Skeletal muscle satellite cell (primary cell): ENCODE measurements at regions not wholly inside any gene's neighbourhood (a gene's known extent, or its start where the extent isn't known, plus 50 kb on each side); places are given as distances from the start of the nearest gene placed in this dataset.

ENCODE experiments used
- H3K27me3 ChIP-seq: 2 replicates; pipeline ENCODE4 v1.7.0; 2013; ENCODE audit warnings: low read length; ENCODE audit not compliant: control insufficient read depth, insufficient read depth
- H3K36me3 ChIP-seq: 2 replicates; pipeline ENCODE4 v1.7.0; 2013; ENCODE audit warnings: mild to moderate bottlenecking, control low read depth, low read length; ENCODE audit not compliant: insufficient read depth
- H3K4me1 ChIP-seq: 2 replicates; pipeline ENCODE4 v1.7.0; 2013; ENCODE audit warnings: low read length; ENCODE audit not compliant: control insufficient read depth, insufficient read depth
- H3K4me2 ChIP-seq: 2 replicates; pipeline ENCODE4 v1.7.0; 2013; ENCODE audit warnings: mild to moderate bottlenecking, low read length
- H3K4me3 ChIP-seq: 2 replicates; pipeline ENCODE4 v1.7.0; 2013; ENCODE audit warnings: low read length
- H3K9ac ChIP-seq: 2 replicates; pipeline ENCODE4 v1.7.0; 2013; ENCODE audit warnings: mild to moderate bottlenecking, low read depth, low read length, moderate library complexity
- H3K9me3 ChIP-seq: replicated peaks from 2 replicates; pipeline ENCODE4 v1.7.0; 2013; ENCODE audit warnings: mild to moderate bottlenecking, control low read depth, low read length

DNA sequence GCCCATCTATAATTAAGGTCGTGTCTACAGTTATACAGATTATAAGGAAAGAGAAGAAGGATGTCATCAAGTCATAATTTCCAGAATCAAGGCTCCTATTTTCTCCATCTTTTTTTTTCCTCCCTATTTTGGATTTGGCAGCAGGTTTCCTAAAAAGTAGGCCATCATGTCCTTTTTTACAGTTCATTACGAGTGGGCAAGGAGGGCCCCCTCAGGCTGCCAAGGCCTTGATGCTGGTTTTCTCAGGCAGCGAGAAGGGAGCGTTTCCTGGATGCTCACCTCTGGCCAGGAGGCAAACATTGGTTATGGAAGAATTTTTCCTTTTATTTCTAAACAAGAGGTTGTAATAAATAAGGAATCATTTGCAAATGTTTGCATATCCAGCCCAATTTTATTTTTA is 414.6 kb downstream of the DHX35 start:
- Histone ChIP-seq H3K4me1 (no peaks in the 10 kb centered on the region), H3K4me3 (no peak overlapping the region)

GRCh38 chr20:39364320-39364719 is 402.2 kb downstream of the DHX35 start:
- Histone ChIP-seq H3K27me3 (no peaks in the 10 kb centered on the region), H3K36me3 (no peaks in the 10 kb centered on the region), H3K9me3 (no peaks in the 10 kb centered on the region), H3K9ac (no peak overlapping the region), H3K4me3 (no peak overlapping the region), H3K4me1 (no peaks in the 10 kb centered on the region), H3K4me2 (no peak overlapping the region)

More for the DNA sequence above, 414.6 kb downstream of the DHX35 start:
- Histone ChIP-seq H3K36me3 (no peaks in the 10 kb centered on the region), H3K4me2 (no peak overlapping the region), H3K9me3 (no peaks in the 10 kb centered on the region), H3K27me3 (no peaks in the 10 kb centered on the region), H3K9ac (no peak overlapping the region)

DNA sequence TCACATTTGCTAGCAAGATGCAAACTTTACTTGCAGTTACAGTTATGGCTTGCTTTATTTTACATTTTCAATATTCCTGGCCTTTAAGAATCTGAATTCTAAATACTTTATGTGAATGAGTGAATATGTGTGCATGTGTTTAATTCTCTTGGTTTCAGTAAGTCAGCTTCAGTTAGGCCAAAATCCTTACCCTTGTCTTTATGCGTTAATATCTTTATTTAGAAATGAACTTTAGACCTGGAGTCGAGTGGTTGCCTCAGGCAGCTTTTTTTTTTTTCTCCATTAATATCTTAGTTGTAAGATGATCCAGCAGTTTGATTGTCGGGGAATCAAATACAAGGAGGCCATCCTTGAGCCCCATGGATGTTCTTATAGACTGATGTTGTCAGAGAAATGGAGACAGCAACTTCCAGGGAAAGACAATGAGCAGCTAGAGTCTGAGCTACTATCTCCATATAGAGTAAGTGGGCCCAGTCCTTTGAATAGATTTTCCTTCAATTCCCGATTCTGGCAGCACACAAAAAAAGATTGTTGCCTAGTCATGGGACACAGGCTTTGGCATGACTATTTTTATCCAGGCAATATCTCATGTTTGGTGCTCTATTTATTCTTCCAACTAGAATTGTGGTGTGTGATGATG is 398.0 kb downstream of the DHX35 start:
- Histone ChIP-seq H3K4me1 (no peaks in the 10 kb centered on the region), H3K27me3 (no peaks in the 10 kb centered on the region), H3K9ac (no peak overlapping the region), H3K4me2 (no peak overlapping the region), H3K36me3 (no peaks in the 10 kb centered on the region), H3K4me3 (no peak overlapping the region), H3K9me3 (no peaks in the 10 kb centered on the region)

DNA sequence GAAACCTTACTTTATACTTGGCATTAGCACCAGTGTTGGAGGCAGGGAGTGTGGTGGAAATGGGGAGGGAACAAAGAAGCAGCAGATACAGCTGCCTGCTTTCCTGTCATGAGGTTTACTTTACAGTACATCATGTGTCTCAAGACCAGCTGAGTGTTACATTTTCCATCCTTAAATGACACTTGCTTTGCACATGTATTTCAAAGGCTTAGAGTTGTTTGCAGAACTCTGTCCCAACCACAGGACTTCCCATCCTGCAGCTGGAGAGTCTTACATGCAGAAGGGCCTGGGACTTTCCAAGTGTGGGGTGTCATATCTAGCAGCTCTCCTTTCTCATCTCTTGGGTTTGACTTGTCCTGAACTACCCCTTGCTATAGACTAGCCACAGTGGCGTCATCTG is 395.9 kb downstream of the DHX35 start:
- Histone ChIP-seq H3K9ac (no peak overlapping the region), H3K36me3 (no peaks in the 10 kb centered on the region), H3K4me1 (no peaks in the 10 kb centered on the region), H3K9me3 (no peaks in the 10 kb centered on the region), H3K27me3 (no peaks in the 10 kb centered on the region), H3K4me2 (no peak overlapping the region), H3K4me3 (no peak overlapping the region)

DNA sequence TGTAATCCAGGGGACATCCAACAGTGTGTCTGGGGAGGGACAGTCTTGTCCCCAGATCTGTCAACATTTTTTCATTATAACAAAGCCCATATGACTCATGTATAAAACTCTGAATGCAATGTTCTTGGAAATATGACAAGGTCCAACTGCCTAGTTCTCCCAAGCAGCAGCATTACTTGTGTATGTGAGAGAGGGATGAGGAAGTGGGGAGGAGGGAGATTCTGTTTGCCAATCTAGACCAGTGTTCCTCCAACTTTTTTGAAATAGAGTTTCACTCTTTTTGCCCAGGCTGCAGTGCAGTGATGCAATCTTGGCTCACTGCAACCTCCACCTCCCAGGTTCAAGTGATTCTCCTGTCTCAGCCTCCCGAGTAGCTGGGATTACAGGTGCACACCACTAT is 394.8 kb downstream of the DHX35 start:
- Histone ChIP-seq H3K9ac (no peak overlapping the region), H3K4me1 (no peaks in the 10 kb centered on the region), H3K36me3 (no peaks in the 10 kb centered on the region), H3K4me2 (no peak overlapping the region), H3K9me3 (no peaks in the 10 kb centered on the region), H3K4me3 (no peak overlapping the region), H3K27me3 (no peaks in the 10 kb centered on the region)

DNA sequence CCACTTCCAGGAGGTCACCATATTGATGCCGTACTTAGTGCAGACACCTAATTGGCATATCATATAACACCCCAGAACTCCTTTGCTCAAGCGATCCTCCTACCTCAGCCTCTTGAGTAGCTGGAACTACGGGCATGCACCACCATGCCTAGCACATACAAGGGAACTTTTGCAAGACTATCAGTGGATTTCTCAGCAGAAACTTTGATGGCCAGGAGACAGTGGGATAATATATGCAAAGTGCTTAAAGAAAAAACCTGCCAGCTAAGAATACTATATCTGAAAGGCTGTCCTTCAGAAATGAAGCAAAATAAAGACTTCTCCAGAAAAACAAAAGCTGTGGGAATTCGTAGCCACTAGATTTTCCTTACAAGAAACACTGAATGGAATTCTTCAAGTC is 387.1 kb downstream of the DHX35 start:
- Histone ChIP-seq H3K4me1 (no peaks in the 10 kb centered on the region), H3K9me3 (peaks cover 8% of the 10 kb centered on the region), H3K9ac (no peak overlapping the region), H3K27me3 (no peaks in the 10 kb centered on the region), H3K36me3 (no peaks in the 10 kb centered on the region), H3K4me3 (no peak overlapping the region), H3K4me2 (no peak overlapping the region)

GRCh38 chr20:39347626-39348025 is 385.5 kb downstream of the DHX35 start:
- Histone ChIP-seq H3K9ac (no peak overlapping the region), H3K4me3 (no peak overlapping the region), H3K27me3 (no peaks in the 10 kb centered on the region), H3K36me3 (no peaks in the 10 kb centered on the region), H3K4me1 (no peaks in the 10 kb centered on the region), H3K9me3 (peaks cover 8% of the 10 kb centered on the region), H3K4me2 (no peak overlapping the region)

DNA sequence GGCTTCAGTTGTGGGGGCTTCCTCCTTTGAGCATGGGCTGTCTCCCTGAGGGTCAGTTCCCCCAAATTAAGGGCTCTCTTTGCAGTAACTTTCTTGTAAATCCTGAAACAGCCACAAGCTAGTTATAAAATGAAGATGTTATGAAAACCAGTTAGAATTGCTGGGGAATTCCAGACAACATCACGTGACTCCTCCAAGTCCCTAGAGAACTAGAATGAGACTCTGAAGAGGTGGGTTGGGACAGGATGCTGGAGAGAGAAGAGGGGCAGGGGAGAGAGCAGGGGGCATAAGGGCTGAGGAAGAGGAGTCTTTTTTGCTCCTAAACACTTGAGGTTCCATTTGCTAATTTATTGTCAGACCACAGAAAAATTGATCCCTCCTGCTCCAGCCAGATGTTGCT is 380.3 kb downstream of the DHX35 start:
- no peaks in the 10 kb centered on the region for H3K36me3 ChIP-seq
- peaks cover 6% of the 10 kb centered on the region for H3K9me3 ChIP-seq
- H3K27me3 ChIP-seq = no peaks in the 10 kb centered on the region
- no peak overlapping the region for H3K9ac ChIP-seq
- no peaks in the 10 kb centered on the region for H3K4me1 ChIP-seq
- no peak overlapping the region for H3K4me3 ChIP-seq
- H3K4me2 ChIP-seq = no peak overlapping the region

DNA sequence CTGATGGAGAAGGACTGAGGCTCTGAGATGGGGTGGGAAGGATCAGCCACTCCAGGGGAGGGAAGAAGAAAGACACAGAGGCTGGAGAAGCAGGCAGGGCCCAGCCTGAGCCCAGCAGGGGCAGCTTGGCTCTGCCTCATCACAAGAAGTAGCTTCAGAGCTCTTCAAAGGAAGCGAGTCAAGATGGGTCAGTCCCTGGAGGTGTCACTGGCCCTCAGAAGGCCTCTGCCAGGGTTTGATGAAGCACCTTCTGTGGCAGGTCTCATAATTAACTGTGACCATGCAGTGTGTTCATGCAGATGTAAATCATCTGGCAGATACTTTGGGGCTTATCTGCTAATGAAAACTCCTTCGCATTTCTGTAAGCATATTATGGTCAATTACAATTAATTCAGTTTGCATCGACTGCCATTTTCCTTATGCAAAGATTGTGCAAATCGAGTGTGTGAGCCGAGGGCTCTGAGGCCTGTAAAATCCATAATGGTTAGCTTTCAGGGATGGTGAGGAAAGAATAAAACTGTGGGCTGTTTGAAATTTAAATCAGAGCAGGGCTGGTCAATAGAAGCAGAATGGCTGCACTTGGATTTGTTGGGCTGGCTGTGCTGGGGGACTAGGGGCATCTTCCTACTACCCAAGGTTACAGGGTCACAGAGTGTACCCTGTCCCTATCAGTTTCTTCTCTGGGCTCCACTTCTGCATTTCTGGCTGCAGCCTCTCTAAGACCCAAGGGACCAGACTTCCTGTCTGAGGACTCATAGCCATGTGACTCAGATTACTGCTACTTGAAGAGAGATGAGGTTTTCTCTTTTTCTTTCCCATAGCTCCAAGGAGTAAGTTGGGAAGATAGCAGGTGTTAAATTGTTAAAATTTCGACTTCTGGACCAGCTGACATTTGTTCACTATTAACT is 376.6 kb downstream of the DHX35 start:
- Histone ChIP-seq H3K4me3 (no peak overlapping the region), H3K9ac (no peak overlapping the region), H3K27me3 (no peaks in the 10 kb centered on the region), H3K9me3 (no peaks in the 10 kb centered on the region), H3K4me1 (no peaks in the 10 kb centered on the region), H3K36me3 (no peaks in the 10 kb centered on the region), H3K4me2 (no peak overlapping the region)

- no peak overlapping the region for H3K9ac ChIP-seq
- H3K36me3 ChIP-seq = no peaks in the 10 kb centered on the region
- H3K9me3 ChIP-seq = peaks cover 3% of the 10 kb centered on the region
- H3K27me3 ChIP-seq = no peaks in the 10 kb centered on the region
- H3K4me3 ChIP-seq = no peak overlapping the region
- no peak overlapping the region for H3K4me2 ChIP-seq
- no peaks in the 10 kb centered on the region for H3K4me1 ChIP-seq
These were observed 371.1 kb downstream of the DHX35 start for GRCh38 chr20:39333211-39333610.

GRCh38 chr20:39328347-39328746 is 366.2 kb downstream of the DHX35 start:
- H3K9ac ChIP-seq = no peak overlapping the region
- no peaks in the 10 kb centered on the region for H3K4me1 ChIP-seq
- no peaks in the 10 kb centered on the region for H3K27me3 ChIP-seq
- H3K4me3 ChIP-seq = no peak overlapping the region
- H3K9me3 ChIP-seq = peaks cover 3% of the 10 kb centered on the region
- H3K4me2 ChIP-seq = no peak overlapping the region
- no peaks in the 10 kb centered on the region for H3K36me3 ChIP-seq

GRCh38 chr20:39326050-39326449 is 363.9 kb downstream of the DHX35 start:
- no peaks in the 10 kb centered on the region for H3K36me3 ChIP-seq
- no peak overlapping the region for H3K9ac ChIP-seq
- H3K9me3 ChIP-seq = peaks cover 3% of the 10 kb centered on the region
- H3K4me2 ChIP-seq = no peak overlapping the region
- H3K4me3 ChIP-seq = no peak overlapping the region
- H3K27me3 ChIP-seq = no peaks in the 10 kb centered on the region
- no peaks in the 10 kb centered on the region for H3K4me1 ChIP-seq
